ENCODE measurements at regions not wholly inside any gene's neighbourhood (a gene's known extent, or its start where the extent isn't known, plus 50 kb on each side); places are given as distances from the start of the nearest gene placed in this dataset.
"Not testable (repeated sequence)": the region's sequence is repeated elsewhere in the genome, so short reads cannot be mapped to it uniquely, and the experiment has no call there.

GRCh38 chr2:175256806-175257585 is 75.5 kb upstream of the ATP5MC3 start:
- DNase-seq (ENCODE audit: low read depth in 3 of 3), result no peak

DNA sequence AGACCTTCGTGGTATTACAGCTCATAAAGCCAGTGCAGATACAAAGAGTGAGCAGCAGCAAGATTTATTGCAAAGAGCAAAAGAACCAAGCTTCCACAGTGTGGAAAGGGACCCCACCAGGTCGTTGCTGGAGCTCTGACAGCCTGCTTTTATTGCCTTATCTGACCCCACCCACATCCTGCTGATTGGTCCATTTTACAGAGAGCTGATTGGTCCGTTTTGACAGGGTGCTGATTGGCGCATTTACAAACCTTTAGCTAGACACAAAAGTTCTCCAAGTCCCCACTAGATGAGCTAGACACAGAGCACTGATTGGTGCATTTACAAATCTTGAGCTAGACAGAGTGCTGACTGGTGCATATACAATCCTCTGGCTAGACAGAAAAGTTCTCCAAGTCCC is 74.9 kb upstream of the ATP5MC3 start:
- DNase-seq (ENCODE audit: low read depth in 3 of 3), result not testable (repeated sequence)

DNA sequence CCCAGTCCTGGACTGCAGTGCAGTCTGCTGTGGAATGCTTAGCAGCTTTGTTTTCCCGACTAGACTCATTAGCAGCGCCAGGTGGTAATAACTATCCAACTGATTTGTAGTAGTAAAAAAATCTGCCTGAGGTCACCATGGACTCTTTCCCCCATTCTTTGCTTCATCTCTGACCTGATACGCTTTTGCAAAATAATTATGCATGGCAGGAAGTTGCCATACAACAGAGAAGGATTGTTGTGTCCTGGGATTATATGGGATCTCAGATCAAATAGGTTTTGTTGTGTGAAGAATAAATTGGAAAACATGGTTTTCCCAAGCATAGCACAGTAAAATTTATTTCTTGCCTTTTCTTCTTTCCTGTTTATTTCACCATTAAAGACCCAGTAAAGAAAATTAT is 72.4 kb upstream of the ATP5MC3 start:
- no peak for DNase-seq (ENCODE audit: low read depth in 3 of 3)

DNA sequence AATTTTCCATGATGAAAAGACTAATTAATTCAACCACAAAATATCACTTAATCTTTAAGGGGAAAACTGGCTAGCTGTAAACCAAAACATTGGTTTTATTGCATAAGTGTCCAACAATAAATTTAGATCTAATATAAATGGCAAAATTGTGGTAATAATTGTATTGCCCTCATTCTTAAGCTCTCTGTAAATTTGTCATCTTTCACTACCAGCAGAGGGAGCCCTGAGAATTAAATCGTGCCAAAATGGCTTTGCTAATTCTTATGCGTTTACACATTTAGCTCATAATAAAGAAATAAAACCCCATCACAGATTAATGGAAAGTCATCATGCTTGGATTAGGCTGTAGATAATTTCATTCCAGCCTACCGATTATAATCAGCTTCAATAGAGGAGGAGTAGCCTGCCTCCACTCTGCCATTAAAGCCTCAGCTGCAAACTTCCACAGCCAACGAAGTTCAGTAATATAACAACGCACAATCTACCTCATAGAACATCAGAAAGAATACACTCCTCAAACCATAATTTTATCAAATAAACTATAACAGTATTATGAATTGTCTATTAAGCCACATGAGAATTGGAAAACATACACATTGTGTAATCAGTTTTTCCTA is 70.0 kb upstream of the ATP5MC3 start:
- no peak for DNase-seq (ENCODE audit: low read depth in 3 of 3)

DNA sequence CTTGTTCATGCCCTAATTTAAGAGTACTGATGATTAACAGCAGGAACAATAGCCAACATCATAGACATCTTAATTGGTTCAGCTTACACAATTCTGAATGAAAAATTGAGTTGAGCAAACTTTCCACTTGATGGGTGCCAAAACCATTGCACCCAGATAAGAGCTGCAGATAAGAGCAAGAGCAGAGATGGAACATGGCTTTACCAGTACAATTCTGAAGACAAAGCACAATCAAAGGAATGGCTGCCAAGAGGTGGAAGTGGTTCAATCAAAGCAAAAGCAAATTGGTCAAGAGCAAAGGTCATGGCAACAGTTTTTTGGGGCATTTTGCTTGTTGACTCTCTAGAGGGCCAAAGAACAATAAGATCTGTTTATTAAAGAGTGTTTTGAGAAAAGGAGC is 65.6 kb upstream of the ATP5MC3 start:
- no peak for DNase-seq (ENCODE audit: low read depth in 3 of 3)

DNA sequence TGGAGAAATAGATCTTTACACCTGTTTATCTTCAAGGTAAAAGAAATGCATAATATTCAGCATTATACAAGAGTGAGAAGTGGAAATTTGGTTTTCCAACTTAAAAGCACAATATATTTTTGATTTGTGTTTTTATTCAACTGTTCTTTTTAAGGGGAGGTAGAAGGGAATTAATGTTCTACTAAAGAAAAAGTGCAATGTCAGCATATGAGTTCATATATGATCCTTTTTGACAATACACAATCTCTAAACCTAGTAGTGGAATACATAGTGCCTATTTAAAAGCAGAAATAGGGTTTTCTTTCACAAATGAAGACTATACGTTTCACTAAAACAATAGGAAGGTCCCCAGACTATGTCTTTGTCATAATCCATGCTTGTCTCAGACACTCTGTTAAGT is 63.2 kb upstream of the ATP5MC3 start:
- no peak for DNase-seq (ENCODE audit: low read depth in 3 of 3)

DNA sequence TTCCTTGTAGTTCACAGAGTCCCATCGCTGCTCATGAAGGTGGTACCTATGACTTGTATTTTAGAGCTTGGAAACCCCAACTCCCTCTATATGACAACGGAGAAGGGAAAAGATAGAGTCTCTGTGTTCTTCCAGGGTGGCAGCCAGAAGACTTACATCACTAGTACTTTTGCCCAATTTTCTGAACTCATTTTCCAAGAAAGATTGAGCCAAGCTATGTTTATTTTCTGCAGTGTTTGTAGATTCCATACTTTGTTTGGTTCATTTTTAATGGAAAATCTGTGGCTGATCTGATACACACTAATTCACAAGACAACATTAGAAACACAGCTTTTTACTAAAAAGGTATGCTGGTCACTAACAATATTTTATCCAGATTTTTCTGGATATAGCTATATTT is 60.2 kb upstream of the ATP5MC3 start:
- DNase-seq (ENCODE audit: low read depth in 3 of 3), result no peak

DNA sequence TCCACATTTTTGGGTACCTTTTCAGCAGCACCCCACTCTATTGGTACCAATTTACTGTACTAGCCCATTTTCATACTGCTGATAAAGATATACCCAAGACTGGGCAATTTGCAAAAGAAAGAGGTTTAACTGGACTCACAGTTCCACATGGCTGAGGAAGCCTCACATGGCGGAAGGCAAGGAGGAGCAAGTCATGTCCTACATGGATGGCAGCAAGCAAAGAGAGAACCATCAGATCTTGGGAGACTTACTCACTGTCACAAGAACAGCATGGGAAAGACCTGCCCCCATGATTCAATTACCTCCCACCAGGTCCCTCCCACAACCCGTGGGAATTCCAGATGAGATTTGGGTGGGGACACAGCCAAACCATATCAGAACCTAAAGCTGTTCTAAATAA is 58.5 kb upstream of the ATP5MC3 start:
- DNase-seq (ENCODE audit: low read depth in 3 of 3), result not testable (repeated sequence)

GRCh38 chr2:175236930-175237329 is 55.4 kb upstream of the ATP5MC3 start:
- no peak for DNase-seq (ENCODE audit: low read depth in 3 of 3)

GRCh38 chr2:175234650-175235049 is 53.1 kb upstream of the ATP5MC3 start:
- DNase-seq (ENCODE audit: low read depth in 3 of 3), result no peak

- DNase-seq (ENCODE audit: low read depth in 3 of 3), result no peak
Observed at GRCh38 chr2:175234153-175234552, 52.6 kb upstream of the ATP5MC3 start.

DNA sequence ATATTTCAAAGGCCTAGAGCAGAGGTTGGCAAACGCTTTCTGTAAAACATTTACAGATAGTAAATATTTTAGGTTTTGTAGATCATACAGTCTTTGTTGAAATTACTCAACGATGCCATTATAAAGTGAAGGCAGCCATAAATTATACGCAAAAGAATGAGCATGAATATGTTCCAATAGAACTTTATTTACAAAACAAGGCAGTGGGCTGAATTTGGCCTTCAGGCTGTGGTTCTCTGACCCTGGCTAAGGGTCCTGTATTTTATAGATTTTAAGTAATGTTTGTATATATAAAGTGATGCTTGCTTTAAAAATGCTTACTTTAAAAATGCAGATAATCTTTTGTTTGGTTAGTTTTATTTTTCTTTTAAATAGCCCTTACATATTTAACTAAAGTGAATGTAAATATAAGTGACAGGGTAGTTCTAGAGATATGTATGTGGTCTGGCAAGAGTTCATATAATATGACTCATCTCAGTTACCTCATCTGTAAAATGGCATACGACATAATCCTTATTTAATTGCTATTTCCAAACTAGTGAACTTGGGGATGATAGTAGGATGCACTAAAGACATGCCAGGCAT is 51.7 kb upstream of the ATP5MC3 start:
- DNase-seq (ENCODE audit: low read depth in 3 of 3), result no peak
